ENCODE measurements at regions not wholly inside any gene's neighbourhood (a gene's known extent, or its start where the extent isn't known, plus 50 kb on each side); places are given as distances from the start of the nearest gene placed in this dataset.

GRCh38 chr2:220586980-220587530, 959.6 kb downstream of the SLC4A3 start:
- Histone ChIP-seq H3K14ac (ENCODE audit: insufficient read depth, low read length) (no peak overlapping the region), H2BK120ac (ENCODE audit: low read depth, low read length, poor library complexity, severe bottlenecking) (no peak overlapping the region), H3K27ac (ENCODE audit: insufficient read length, low read depth, low read length) (no peak overlapping the region), H3K27me3 (ENCODE audit: insufficient read depth, low read length) (no peaks in the 10 kb centered on the region), H4K5ac (ENCODE audit: insufficient read length, low read depth, low read length) (no peak overlapping the region), H3K9ac (ENCODE audit: extremely low read depth, insufficient read length, low read length) (no peak overlapping the region), H2BK20ac (ENCODE audit: low read depth, low read length, poor library complexity, severe bottlenecking) (no peak overlapping the region), H3K4me1 (ENCODE audit: insufficient read depth, low read length) (no peaks in the 10 kb centered on the region), H2BK15ac (ENCODE audit: low read depth, low read length) (no peak overlapping the region), H2AK5ac (ENCODE audit: insufficient read length, low read length) (no peak overlapping the region), H3K4ac (ENCODE audit: low read depth, low read length) (no peak overlapping the region), H3K23ac (ENCODE audit: insufficient read length, low read depth, low read length) (no peak overlapping the region), H3K56ac (ENCODE audit: insufficient read length, low read depth, low read length) (no peak overlapping the region), H2AFZ (ENCODE audit: low read length) (no peak overlapping the region), H4K91ac (ENCODE audit: insufficient read length, low read depth, low read length) (no peak overlapping the region), H3K23me2 (ENCODE audit: insufficient read length, low read depth, low read length, poor library complexity, severe bottlenecking) (no peaks in the 10 kb centered on the region), H3T11ph (ENCODE audit: low read length) (no peak overlapping the region), H4K20me1 (ENCODE audit: control insufficient read depth, insufficient read depth, insufficient read length) (no peaks in the 10 kb centered on the region), H3K18ac (ENCODE audit: insufficient read length, low read depth, low read length) (no peak overlapping the region), H2BK5ac (ENCODE audit: insufficient read length, low read length) (no peak overlapping the region), H3K4me2 (ENCODE audit: insufficient read depth, insufficient read length, low read length) (no peak overlapping the region), H3K79me2 (ENCODE audit: insufficient read depth, low read length) (no peaks in the 10 kb centered on the region), H3K79me1 (ENCODE audit: insufficient read depth, low read depth, low read length, poor library complexity, severe bottlenecking) (no peaks in the 10 kb centered on the region), H4K8ac (replicated peaks; ENCODE audit: insufficient read length, low read depth, low read length) (no peak overlapping the region), H3K9me3 (ENCODE audit: control insufficient read depth, low read depth, low read length) (no peaks in the 10 kb centered on the region), H2BK12ac (ENCODE audit: insufficient read length, low read depth, low read length) (no peak overlapping the region)
- H3K9me3 Mint-ChIP-seq = no peaks in the 10 kb centered on the region
- H3K4me3 Mint-ChIP-seq = no peak overlapping the region
- no peaks in the 10 kb centered on the region for H3K4me1 Mint-ChIP-seq
- H3K27me3 Mint-ChIP-seq (ENCODE audit: low read depth) = no peaks in the 10 kb centered on the region
- no CpG with 5 or more reads among the region's 5 CpGs for WGBS (ENCODE audit: extremely low coverage, insufficient read length, low lambda C conversion rate)
- H3K36me3 Mint-ChIP-seq (ENCODE audit: insufficient read depth in 1 of 3, low read depth in 3 of 3) = no peaks in the 10 kb centered on the region
- DNase-seq = no peak
- H3K27ac Mint-ChIP-seq = no peak overlapping the region
- TF ChIP-seq, protein P1, sequence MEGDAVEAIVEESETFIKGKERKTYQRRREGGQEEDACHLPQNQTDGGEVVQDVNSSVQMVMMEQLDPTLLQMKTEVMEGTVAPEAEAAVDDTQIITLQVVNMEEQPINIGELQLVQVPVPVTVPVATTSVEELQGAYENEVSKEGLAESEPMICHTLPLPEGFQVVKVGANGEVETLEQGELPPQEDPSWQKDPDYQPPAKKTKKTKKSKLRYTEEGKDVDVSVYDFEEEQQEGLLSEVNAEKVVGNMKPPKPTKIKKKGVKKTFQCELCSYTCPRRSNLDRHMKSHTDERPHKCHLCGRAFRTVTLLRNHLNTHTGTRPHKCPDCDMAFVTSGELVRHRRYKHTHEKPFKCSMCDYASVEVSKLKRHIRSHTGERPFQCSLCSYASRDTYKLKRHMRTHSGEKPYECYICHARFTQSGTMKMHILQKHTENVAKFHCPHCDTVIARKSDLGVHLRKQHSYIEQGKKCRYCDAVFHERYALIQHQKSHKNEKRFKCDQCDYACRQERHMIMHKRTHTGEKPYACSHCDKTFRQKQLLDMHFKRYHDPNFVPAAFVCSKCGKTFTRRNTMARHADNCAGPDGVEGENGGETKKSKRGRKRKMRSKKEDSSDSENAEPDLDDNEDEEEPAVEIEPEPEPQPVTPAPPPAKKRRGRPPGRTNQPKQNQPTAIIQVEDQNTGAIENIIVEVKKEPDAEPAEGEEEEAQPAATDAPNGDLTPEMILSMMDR (conservative IDR thresholded peaks at IDR 0.05) = no peak
